ENCODE measurements at regions not wholly inside any gene's neighbourhood (a gene's known extent, or its start where the extent isn't known, plus 50 kb on each side); places are given as distances from the start of the nearest gene placed in this dataset.

GRCh38 chr5:124644582-124644981 lies 101.9 kb downstream of the ZNF608 start:
- no peak for DNase-seq

GRCh38 chr5:124644138-124644537 lies 102.3 kb downstream of the ZNF608 start:
- no peak for DNase-seq

GRCh38 chr5:124643336-124643735 lies 103.1 kb downstream of the ZNF608 start:
- DNase-seq = no peak

GRCh38 chr5:124642151-124642550 lies 104.3 kb downstream of the ZNF608 start:
- no peak for DNase-seq

- DNase-seq = no peak
Observed at GRCh38 chr5:124641154-124641792, 105.2 kb downstream of the ZNF608 start.

- no peak for DNase-seq
Observed at GRCh38 chr5:124639095-124639665, 107.3 kb downstream of the ZNF608 start.

- DNase-seq = no peak
Observed at GRCh38 chr5:124637011-124637410, 109.4 kb downstream of the ZNF608 start.

- DNase-seq = no peak
Observed at GRCh38 chr5:124634741-124635323, 111.6 kb downstream of the ZNF608 start.

GRCh38 chr5:124634228-124634739 lies 112.2 kb downstream of the ZNF608 start:
- no peak for DNase-seq

- DNase-seq = no peak
Observed at GRCh38 chr5:124633209-124633608, 113.2 kb downstream of the ZNF608 start.

GRCh38 chr5:124631874-124632550 lies 114.4 kb downstream of the ZNF608 start:
- no peak for DNase-seq

- no peak for DNase-seq
Observed at GRCh38 chr5:124630767-124631704, 115.4 kb downstream of the ZNF608 start.

- DNase-seq = no peak
Observed at GRCh38 chr5:124628721-124629596, 117.5 kb downstream of the ZNF608 start.

- no peak for DNase-seq
Observed at GRCh38 chr5:124627815-124628595, 118.4 kb downstream of the ZNF608 start.

GRCh38 chr5:124626053-124626452 lies 120.4 kb downstream of the ZNF608 start:
- DNase-seq = no peak

- DNase-seq = no peak
Observed at GRCh38 chr5:124623265-124623664, 123.2 kb downstream of the ZNF608 start.

GRCh38 chr5:124622851-124623250 lies 123.6 kb downstream of the ZNF608 start:
- no peak for DNase-seq

- DNase-seq = no peak
Observed at GRCh38 chr5:124621279-124621678, 125.2 kb downstream of the ZNF608 start.

- DNase-seq = no peak
Observed at GRCh38 chr5:124620743-124621142, 125.7 kb downstream of the ZNF608 start.

- DNase-seq = no peak
Observed at GRCh38 chr5:124619121-124619520, 127.3 kb downstream of the ZNF608 start.

- DNase-seq = no peak
Observed at GRCh38 chr5:124617787-124618186, 128.7 kb downstream of the ZNF608 start.
